ENCODE measurements at regions not wholly inside any gene's neighbourhood (a gene's known extent, or its start where the extent isn't known, plus 50 kb on each side); places are given as distances from the start of the nearest gene placed in this dataset.

GRCh38 chr14:58963873-58964597 is 224.4 kb upstream of the DAAM1 start:
- TF ChIP-seq CTCF (IDR thresholded peaks at IDR 0.05 in 8 of 11, conservative IDR thresholded peaks at IDR 0.05 in 3 of 11) (no peak), POLR2A (IDR thresholded peaks at IDR 0.05) (no peak), POLR2AphosphoS5 (IDR thresholded peaks at IDR 0.05) (no peak)
